ENCODE measurements at regions not wholly inside any gene's neighbourhood (a gene's known extent, or its start where the extent isn't known, plus 50 kb on each side); places are given as distances from the start of the nearest gene placed in this dataset. TPM values are rescaled to one million over a fixed set of nuclear protein-coding genes. Genes with fewer than 3 reads are reported as not detected.

GRCh38 chr11:8858808-8859207 is 52.2 kb upstream of the AKIP1 start:
- Histone ChIP-seq H3K36me3 (replicated peaks in 1 of 2; ENCODE audit: control extremely low read depth in 1 of 2, control insufficient read depth in 1 of 2, extremely low read depth in 1 of 2, insufficient read depth in 2 of 2, low read length in 1 of 2) (no peaks in the 10 kb centered on the region), H3K4me1 (ENCODE audit: control insufficient read depth in 2 of 2, insufficient read depth in 2 of 2, low read length in 2 of 2) (no peaks in the 10 kb centered on the region), H4K20me1 (ENCODE audit: control insufficient read depth, insufficient read depth, low read length, poor library complexity, severe bottlenecking) (no peaks in the 10 kb centered on the region), H3K4me3 (ENCODE audit: control extremely low read depth in 1 of 5, extremely low read depth in 1 of 5, insufficient read depth in 1 of 5, low read depth in 2 of 5, low read length in 4 of 5) (no peak overlapping the region), H3K4me2 (replicated peaks; ENCODE audit: low read depth, low read length, poor library complexity, severe bottlenecking) (no peak overlapping the region), H3K79me2 (ENCODE audit: control insufficient read depth, insufficient read depth, low read length) (no peaks in the 10 kb centered on the region), H3K9ac (ENCODE audit: low read length) (no peak overlapping the region), H3K27me3 (replicated peaks in 1 of 4; ENCODE audit: control extremely low read depth in 1 of 4, control insufficient read depth in 3 of 4, insufficient read depth in 4 of 4, low read length in 3 of 4) (no peaks in the 10 kb centered on the region), H2AFZ (ENCODE audit: insufficient read depth, low read depth, low read length, poor library complexity, severe bottlenecking) (no peak overlapping the region), H3K27ac (ENCODE audit: low read length in 2 of 2) (no peak overlapping the region), H3K9me3 (ENCODE audit: control extremely low read depth in 1 of 3, control insufficient read depth in 2 of 3, insufficient read depth in 1 of 3, low read length in 2 of 3) (no peaks in the 10 kb centered on the region)
- 67% methylated on average over 1 of the region's 2 CpGs for WGBS (ENCODE audit: insufficient coverage)
- TF ChIP-seq CTCF (IDR thresholded peaks at IDR 0.05), result no peak
- no peak for TF ChIP-seq EZH2 (IDR thresholded peaks at IDR 0.05; ENCODE audit: borderline replicate concordance, insufficient read depth, low read depth, low read length, poor library complexity, severe bottlenecking)
- Mint-ChIP-seq H3K9me3 (ENCODE audit: insufficient read depth) (no peaks in the 10 kb centered on the region), H3K4me1 (peaks cover 1% of the 10 kb centered on the region), H3K27ac (no peak overlapping the region), H3K27me3 (peaks cover 5% of the 10 kb centered on the region), H3K4me3 (no peak overlapping the region)
- DNase-seq (no peak), ATAC-seq (ENCODE audit: low read depth) (no peak)
- POLR2A ChIA-PET, result no interaction called here
- intact Hi-C loops (cut with micrococcal nuclease), result no loop called here
- CTCF ChIA-PET, result interaction anchor here (0.7 to 0.9 kb wide), 2 partner anchors 24 to 199 kb away, joined by 3 to 4 read pairs; no protein-coding TSS in a partner anchor

Small RNA genes lying in the stretch of these regions (small RNA-seq; reads per million reads assigned to genes)
- not detected for gene RNA5SP330 (ENCODE audit: insufficient read length, low read depth, low replicate concordance)

Measured in B cell (primary cell).